Left ventricle myocardium inferior (tissue), 1 donor: ENCODE measurements at regions not wholly inside any gene's neighbourhood (a gene's known extent, or its start where the extent isn't known, plus 50 kb on each side); places are given as distances from the start of the nearest gene placed in this dataset.

Source experiments
- DNase-seq: peaks from one replicate; pipeline ENCODE4 v3.0.0-alpha.2; 2020
- H3K27ac ChIP-seq: fragments of 200-600 bp; replicated peaks from 2 replicates; pipeline ENCODE4 v1.8.0; 2021
- H3K27me3 ChIP-seq: fragments of 200-600 bp; 2 replicates; pipeline ENCODE4 v1.8.0; 2021; ENCODE audit warnings: low read depth
- H3K36me3 ChIP-seq: fragments of 200-600 bp; 2 replicates; pipeline ENCODE4 v1.8.0; 2021
- H3K4me1 ChIP-seq: fragments of 200-600 bp; 2 replicates; pipeline ENCODE4 v1.8.0; 2021
- H3K4me3 ChIP-seq: fragments of 200-600 bp; 2 replicates; pipeline ENCODE4 v1.8.0; 2021; ENCODE audit warnings: mild to moderate bottlenecking, moderate library complexity
- H3K9me3 ChIP-seq: fragments of 200-600 bp; replicated peaks from 2 replicates; pipeline ENCODE4 v1.8.0; 2021
- intact Hi-C: fragments of 100-400 bp; cut with micrococcal nuclease; formaldehyde crosslinking; loops from one replicate; pipeline ENCODE4 v1.11.0; 2022
- TF ChIP-seq, protein P1 (sequence below): fragments of 200-600 bp; IDR thresholded peaks from 2 replicates; pipeline ENCODE4 v1.8.0; 2021; ENCODE audit warnings: antibody characterized with exemption, mild to moderate bottlenecking, borderline replicate concordance
- donor health status: DM: no; HTN: yes; CAD: no; lungs with severe emphysema.

DNA sequence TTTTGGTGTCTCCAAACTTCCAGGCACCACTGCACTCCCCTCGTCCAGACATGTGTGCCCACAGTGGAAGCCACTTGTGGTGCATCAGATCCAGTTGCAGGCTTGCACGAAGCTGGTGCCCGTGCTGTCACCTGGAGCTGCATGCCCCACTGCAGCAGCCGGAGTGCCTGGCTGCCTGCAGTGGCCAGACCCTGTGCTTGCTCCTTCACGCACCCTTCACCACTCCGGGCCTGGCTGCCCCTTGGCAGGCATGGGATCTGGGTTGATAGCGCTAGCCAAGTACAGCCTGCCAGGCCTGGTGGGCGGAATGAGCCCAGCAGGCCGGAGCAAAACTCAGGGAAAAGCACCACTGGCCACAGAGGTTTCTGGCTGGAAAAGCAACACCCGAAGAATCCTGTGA, 50.2 kb upstream of the SHISA3 start:
- intact Hi-C loops: no loop called here
- H3K9me3 ChIP-seq: no peaks in the 10 kb centered on the region
- H3K36me3 ChIP-seq: no peaks in the 10 kb centered on the region
- no peak overlapping the region for H3K4me3 ChIP-seq
- TF ChIP-seq, protein P1, sequence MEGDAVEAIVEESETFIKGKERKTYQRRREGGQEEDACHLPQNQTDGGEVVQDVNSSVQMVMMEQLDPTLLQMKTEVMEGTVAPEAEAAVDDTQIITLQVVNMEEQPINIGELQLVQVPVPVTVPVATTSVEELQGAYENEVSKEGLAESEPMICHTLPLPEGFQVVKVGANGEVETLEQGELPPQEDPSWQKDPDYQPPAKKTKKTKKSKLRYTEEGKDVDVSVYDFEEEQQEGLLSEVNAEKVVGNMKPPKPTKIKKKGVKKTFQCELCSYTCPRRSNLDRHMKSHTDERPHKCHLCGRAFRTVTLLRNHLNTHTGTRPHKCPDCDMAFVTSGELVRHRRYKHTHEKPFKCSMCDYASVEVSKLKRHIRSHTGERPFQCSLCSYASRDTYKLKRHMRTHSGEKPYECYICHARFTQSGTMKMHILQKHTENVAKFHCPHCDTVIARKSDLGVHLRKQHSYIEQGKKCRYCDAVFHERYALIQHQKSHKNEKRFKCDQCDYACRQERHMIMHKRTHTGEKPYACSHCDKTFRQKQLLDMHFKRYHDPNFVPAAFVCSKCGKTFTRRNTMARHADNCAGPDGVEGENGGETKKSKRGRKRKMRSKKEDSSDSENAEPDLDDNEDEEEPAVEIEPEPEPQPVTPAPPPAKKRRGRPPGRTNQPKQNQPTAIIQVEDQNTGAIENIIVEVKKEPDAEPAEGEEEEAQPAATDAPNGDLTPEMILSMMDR: no peak
- H3K4me1 ChIP-seq: peaks cover 19% of the 10 kb centered on the region
- no peak overlapping the region for H3K27ac ChIP-seq
- no peak for DNase-seq
- no peaks in the 10 kb centered on the region for H3K27me3 ChIP-seq
